Esophagus muscularis mucosa (tissue), 4 donors: ENCODE measurements at regions not wholly inside any gene's neighbourhood (a gene's known extent, or its start where the extent isn't known, plus 50 kb on each side); places are given as distances from the start of the nearest gene placed in this dataset.

Source experiments
- DNase-seq: peaks from one replicate; pipeline ENCODE4 v3.0.0-alpha.2; 2017; ENCODE audit errors: extremely low spot score
- H3K27ac ChIP-seq, 4 donors: fragments of 200-600 bp; sonication (generic); replicated peaks in 1 of 4; 1 replicate in 3 of 4; 2 replicates in 1 of 4; pipeline ENCODE4 v1.5.1; 2016 to 2019; ENCODE audit warnings: mild to moderate bottlenecking in 1 of 4
- H3K27me3 ChIP-seq, 4 donors: fragments of 200-600 bp; sonication (generic); one replicate each; pipeline versions ENCODE4 v1.5.1 to v1.6.0; 2016 to 2019
- H3K36me3 ChIP-seq, 4 donors: fragments of 200-600 bp; sonication (generic); one replicate each; pipeline ENCODE4 v1.5.1; 2016 to 2019
- H3K4me1 ChIP-seq, 4 donors: fragments of 200-600 bp; sonication (generic); one replicate each; pipeline ENCODE4 v1.5.1; 2016 to 2019
- H3K4me3 ChIP-seq, 4 donors: fragments of 200-600 bp; sonication (generic); 1 replicate in 2 of 4; 2 replicates in 2 of 4; pipeline ENCODE4 v1.5.1; 2016 to 2019; ENCODE audit warnings: mild to moderate bottlenecking in 4 of 4, moderate library complexity in 1 of 4
- H3K9me3 ChIP-seq, 4 donors: fragments of 200-600 bp; sonication (generic); 1 replicate in 3 of 4; 2 replicates in 1 of 4; pipeline ENCODE4 v1.5.1; 2016 to 2019
- CTCF ChIP-seq, 3 experiments: fragments of 200-600 bp in 2 of 3; fragments of 450-650 bp in 1 of 3; sonication (generic) in 2 of 3; IDR thresholded peaks; one replicate each; pipeline ENCODE4 v1.5.1; 2017 to 2019; ENCODE audit warnings: antibody characterized with exemption in 3 of 3, mild to moderate bottlenecking in 2 of 3, moderate library complexity in 1 of 3
- EP300 ChIP-seq: sonication (generic); formaldehyde crosslinking; IDR thresholded peaks from one replicate; pipeline ENCODE4 v1.6.1; 2017; ENCODE audit warnings: antibody characterized with exemption
- POLR2A ChIP-seq: fragments of 450-650 bp; IDR thresholded peaks from one replicate; pipeline ENCODE4 v1.6.1; 2017; ENCODE audit warnings: antibody characterized with exemption, moderate library complexity, mild to moderate bottlenecking, low read depth
- POLR2AphosphoS5 ChIP-seq, 2 donors: sonication (generic); formaldehyde crosslinking; IDR thresholded peaks; one replicate each; pipeline ENCODE4 v1.6.1; 2017; ENCODE audit warnings: antibody characterized with exemption in 2 of 2
- WGBS: methylation state at CpG from one replicate; pipeline ENCODE4 v1.1.5; 2018; 5-methylcytosine and 5-hydroxymethylcytosine counted together
- intact Hi-C: fragments of 100-400 bp; cut with DNase I; formaldehyde crosslinking; loops from one replicate; pipeline ENCODE4 v1.15.1; 2023

GRCh38 chr1:184158896-184159681 is 107.6 kb downstream of the TSEN15 start:
- H3K36me3 ChIP-seq: no peaks in the 10 kb centered on the region
- intact Hi-C loops: no loop called here
- no peak overlapping the region for H3K4me3 ChIP-seq
- peaks cover 8 to 17% (median 9%) of the 10 kb centered on the region in 4 donors for H3K4me1 ChIP-seq
- H3K27me3 ChIP-seq: no peaks in the 10 kb centered on the region
- H3K27ac ChIP-seq: no peak overlapping the region
- DNase-seq: peak; percentile 64
- TF ChIP-seq CTCF (IDR thresholded peaks at IDR 0.05): no peak
- TF ChIP-seq EP300: no peak
- TF ChIP-seq POLR2AphosphoS5 (IDR thresholded peaks at IDR 0.05): no peak
- no peak for TF ChIP-seq POLR2A
- H3K9me3 ChIP-seq: no peaks in the 10 kb centered on the region
- WGBS: 71% methylated on average over 7 of the region's 7 CpGs

- intact Hi-C loops: no loop called here
- no peak overlapping the region for H3K27ac ChIP-seq
- H3K4me1 ChIP-seq: peaks cover 6 to 24% (median 14%) of the 10 kb centered on the region in 4 donors
Measured at GRCh38 chr1:184160236-184160635, 108.7 kb downstream of the TSEN15 start.

GRCh38 chr1:184161071-184161698 is 109.7 kb downstream of the TSEN15 start:
- Histone ChIP-seq H3K9me3 (no peaks in the 10 kb centered on the region), H3K36me3 (no peaks in the 10 kb centered on the region), H3K27me3 (no peaks in the 10 kb centered on the region), H3K4me3 (no peak overlapping the region), H3K4me1 (peaks cover 6 to 24% (median 14%) of the 10 kb centered on the region in 4 donors), H3K27ac (peak overlapping the region in 3 of 4 donors; percentile 21 to 38 (median 26))
- DNase-seq: peak; percentile 88
- TF ChIP-seq CTCF (IDR thresholded peaks at IDR 0.05) (no peak), POLR2A (no peak)
- intact Hi-C loops: no loop called here
- WGBS: 59% methylated on average over 3 of the region's 3 CpGs

More at GRCh38 chr1:184160236-184160635, 108.7 kb downstream of the TSEN15 start:
- Histone ChIP-seq H3K4me3 (no peak overlapping the region), H3K9me3 (no peaks in the 10 kb centered on the region), H3K27me3 (no peaks in the 10 kb centered on the region), H3K36me3 (no peaks in the 10 kb centered on the region)
- DNase-seq: peak; percentile 17
- TF ChIP-seq POLR2A (no peak), CTCF (IDR thresholded peaks at IDR 0.05) (no peak), POLR2AphosphoS5 (IDR thresholded peaks at IDR 0.05) (no peak), EP300 (no peak)
- WGBS: 91% methylated on average over 2 of the region's 2 CpGs

- peak; percentile 64 for DNase-seq
- Histone ChIP-seq H3K27me3 (no peaks in the 10 kb centered on the region), H3K9me3 (no peaks in the 10 kb centered on the region), H3K36me3 (no peaks in the 10 kb centered on the region), H3K4me3 (no peak overlapping the region), H3K4me1 (peaks cover 6 to 24% (median 14%) of the 10 kb centered on the region in 4 donors), H3K27ac (no peak overlapping the region)
- intact Hi-C loops: no loop called here
- WGBS: 88% methylated on average over 9 of the region's 9 CpGs
- TF ChIP-seq CTCF (IDR thresholded peaks at IDR 0.05) (no peak), POLR2A (no peak), POLR2AphosphoS5 (IDR thresholded peaks at IDR 0.05) (no peak), EP300 (no peak)
Measured at GRCh38 chr1:184162281-184162680, 110.8 kb downstream of the TSEN15 start.
